Ishikawa (cell line): ENCODE measurements at regions not wholly inside any gene's neighbourhood (a gene's known extent, or its start where the extent isn't known, plus 50 kb on each side); places are given as distances from the start of the nearest gene placed in this dataset.

Source experiments
- CEBPB ChIP-seq: IDR thresholded peaks from 2 replicates; pipeline ENCODE4 v1.6.1; 2012
- CREB1 ChIP-seq: IDR thresholded peaks from 2 replicates; pipeline ENCODE4 v1.6.1; 2012; ENCODE audit warnings: low read depth
- EGR1 ChIP-seq: IDR thresholded peaks from 2 replicates; pipeline ENCODE4 v1.6.1; 2012
- EP300 ChIP-seq: IDR thresholded peaks from 2 replicates; pipeline ENCODE4 v1.6.1; 2012; ENCODE audit warnings: borderline replicate concordance
- FOXM1 ChIP-seq: IDR thresholded peaks from 2 replicates; pipeline ENCODE4 v1.6.1; 2012; ENCODE audit warnings: low read depth, borderline replicate concordance
- NFIC ChIP-seq: IDR thresholded peaks from 2 replicates; pipeline ENCODE4 v1.6.1; 2012
- RAD21 ChIP-seq: IDR thresholded peaks from 2 replicates; pipeline ENCODE4 v1.6.1; 2012; ENCODE audit warnings: low read depth
- TAF1 ChIP-seq: IDR thresholded peaks from 2 replicates; pipeline ENCODE4 v1.6.1; 2012; ENCODE audit warnings: low read depth, mild to moderate bottlenecking
- TCF12 ChIP-seq: IDR thresholded peaks from 2 replicates; pipeline ENCODE4 v1.6.1; 2012; ENCODE audit warnings: low read depth
- TEAD4 ChIP-seq: IDR thresholded peaks from 2 replicates; pipeline ENCODE4 v1.6.1; 2012
- YY1 ChIP-seq: IDR thresholded peaks from 2 replicates; pipeline ENCODE4 v1.6.1; 2012; ENCODE audit warnings: low read depth
- ZBTB7A ChIP-seq: IDR thresholded peaks from 2 replicates; pipeline ENCODE4 v1.6.1; 2012; ENCODE audit warnings: low read depth
- TF ChIP-seq, protein P1 (sequence below): IDR thresholded peaks from 2 replicates; pipeline ENCODE4 v1.6.1; 2012; ENCODE audit warnings: low read depth, mild to moderate bottlenecking
- TF ChIP-seq, protein P2 (sequence below): IDR thresholded peaks from 2 replicates; pipeline ENCODE4 v1.6.1; 2012
- TF ChIP-seq, protein P3 (sequence below): IDR thresholded peaks from 2 replicates; pipeline ENCODE4 v1.6.1; 2012

DNA sequence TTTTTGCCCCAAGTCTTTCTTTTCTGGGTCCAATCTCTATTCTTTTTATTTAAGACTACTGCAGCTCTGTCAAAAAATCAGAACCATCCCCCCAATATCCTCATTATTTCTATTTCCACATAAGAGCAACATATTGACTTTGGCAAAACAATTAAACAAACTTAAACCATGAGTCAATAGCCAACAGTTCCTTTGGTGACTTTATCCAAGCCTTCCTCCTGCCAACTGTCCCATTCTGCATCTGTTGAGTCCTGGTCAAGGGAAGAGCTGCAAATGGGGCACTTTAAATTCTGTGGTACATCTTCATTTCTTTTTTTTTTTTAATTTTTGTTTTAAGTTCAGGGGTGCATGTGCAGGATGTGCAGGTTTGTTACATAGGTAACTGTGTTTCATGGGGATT is 1875.0 kb upstream of the PCDH7 start:
- TF ChIP-seq TEAD4 = no peak
- TF ChIP-seq CREB1 = no peak
- no peak for TF ChIP-seq NFIC
- TF ChIP-seq, protein P1, sequence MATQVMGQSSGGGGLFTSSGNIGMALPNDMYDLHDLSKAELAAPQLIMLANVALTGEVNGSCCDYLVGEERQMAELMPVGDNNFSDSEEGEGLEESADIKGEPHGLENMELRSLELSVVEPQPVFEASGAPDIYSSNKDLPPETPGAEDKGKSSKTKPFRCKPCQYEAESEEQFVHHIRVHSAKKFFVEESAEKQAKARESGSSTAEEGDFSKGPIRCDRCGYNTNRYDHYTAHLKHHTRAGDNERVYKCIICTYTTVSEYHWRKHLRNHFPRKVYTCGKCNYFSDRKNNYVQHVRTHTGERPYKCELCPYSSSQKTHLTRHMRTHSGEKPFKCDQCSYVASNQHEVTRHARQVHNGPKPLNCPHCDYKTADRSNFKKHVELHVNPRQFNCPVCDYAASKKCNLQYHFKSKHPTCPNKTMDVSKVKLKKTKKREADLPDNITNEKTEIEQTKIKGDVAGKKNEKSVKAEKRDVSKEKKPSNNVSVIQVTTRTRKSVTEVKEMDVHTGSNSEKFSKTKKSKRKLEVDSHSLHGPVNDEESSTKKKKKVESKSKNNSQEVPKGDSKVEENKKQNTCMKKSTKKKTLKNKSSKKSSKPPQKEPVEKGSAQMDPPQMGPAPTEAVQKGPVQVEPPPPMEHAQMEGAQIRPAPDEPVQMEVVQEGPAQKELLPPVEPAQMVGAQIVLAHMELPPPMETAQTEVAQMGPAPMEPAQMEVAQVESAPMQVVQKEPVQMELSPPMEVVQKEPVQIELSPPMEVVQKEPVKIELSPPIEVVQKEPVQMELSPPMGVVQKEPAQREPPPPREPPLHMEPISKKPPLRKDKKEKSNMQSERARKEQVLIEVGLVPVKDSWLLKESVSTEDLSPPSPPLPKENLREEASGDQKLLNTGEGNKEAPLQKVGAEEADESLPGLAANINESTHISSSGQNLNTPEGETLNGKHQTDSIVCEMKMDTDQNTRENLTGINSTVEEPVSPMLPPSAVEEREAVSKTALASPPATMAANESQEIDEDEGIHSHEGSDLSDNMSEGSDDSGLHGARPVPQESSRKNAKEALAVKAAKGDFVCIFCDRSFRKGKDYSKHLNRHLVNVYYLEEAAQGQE = no peak

DNA sequence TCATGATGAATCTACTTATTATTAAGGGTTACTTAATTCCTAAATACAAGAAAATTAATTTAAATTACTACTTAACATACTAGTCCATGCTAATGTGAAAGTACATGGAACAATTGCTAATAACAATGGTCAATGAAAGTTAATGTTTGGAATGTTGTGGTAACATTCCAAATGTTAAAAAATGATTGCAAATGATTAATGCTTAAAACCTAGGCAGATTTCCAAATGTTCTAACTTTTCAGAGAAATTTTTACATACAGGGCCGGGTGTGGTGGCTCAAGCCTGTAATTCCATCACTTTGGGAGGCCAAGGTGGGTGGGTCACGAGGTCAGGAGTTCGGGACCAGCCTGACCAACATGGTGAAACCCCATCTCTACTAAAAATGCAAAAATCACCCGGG is 1851.3 kb upstream of the PCDH7 start:
- TF ChIP-seq, protein P2, sequence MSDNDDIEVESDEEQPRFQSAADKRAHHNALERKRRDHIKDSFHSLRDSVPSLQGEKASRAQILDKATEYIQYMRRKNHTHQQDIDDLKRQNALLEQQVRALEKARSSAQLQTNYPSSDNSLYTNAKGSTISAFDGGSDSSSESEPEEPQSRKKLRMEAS = no peak
- no peak for TF ChIP-seq ZBTB7A
- TF ChIP-seq, protein P1 = no peak
- TF ChIP-seq TCF12 = no peak
- TF ChIP-seq NFIC = no peak
- TF ChIP-seq CEBPB = no peak
- no peak for TF ChIP-seq TEAD4
- TF ChIP-seq YY1 = no peak
- no peak for TF ChIP-seq EP300
- no peak for TF ChIP-seq TAF1
- TF ChIP-seq, protein P3, sequence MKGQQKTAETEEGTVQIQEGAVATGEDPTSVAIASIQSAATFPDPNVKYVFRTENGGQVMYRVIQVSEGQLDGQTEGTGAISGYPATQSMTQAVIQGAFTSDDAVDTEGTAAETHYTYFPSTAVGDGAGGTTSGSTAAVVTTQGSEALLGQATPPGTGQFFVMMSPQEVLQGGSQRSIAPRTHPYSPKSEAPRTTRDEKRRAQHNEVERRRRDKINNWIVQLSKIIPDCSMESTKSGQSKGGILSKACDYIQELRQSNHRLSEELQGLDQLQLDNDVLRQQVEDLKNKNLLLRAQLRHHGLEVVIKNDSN = no peak
- TF ChIP-seq EGR1 = no peak
- TF ChIP-seq CREB1 = no peak
- no peak for TF ChIP-seq RAD21

DNA sequence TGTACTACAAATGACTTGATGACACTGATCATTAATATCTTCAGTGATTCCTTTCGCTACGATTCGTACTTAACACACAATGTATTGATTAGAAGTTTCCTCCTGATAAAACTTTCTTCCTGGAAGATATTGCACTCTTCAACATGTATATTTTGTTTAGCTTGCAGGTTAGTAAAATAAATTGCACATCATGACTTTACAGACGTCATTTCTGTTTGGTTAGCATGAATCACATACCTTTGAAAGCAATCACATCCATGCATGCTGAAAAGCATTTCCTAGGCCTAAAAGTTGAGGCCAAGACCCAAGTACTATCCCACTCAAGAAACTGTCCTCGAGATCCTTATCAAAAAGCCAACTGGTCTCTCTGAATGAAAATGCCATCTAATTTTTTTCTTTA is 1841.0 kb upstream of the PCDH7 start:
- TF ChIP-seq, protein P2 = no peak
- TF ChIP-seq TAF1 (no peak), TCF12 (no peak), CEBPB (no peak), TEAD4 (no peak), EGR1 (no peak), EP300 (no peak), NFIC (no peak), RAD21 (no peak), CREB1 (no peak), FOXM1 (no peak), YY1 (no peak), ZBTB7A (no peak)
- TF ChIP-seq, protein P1 = no peak
- TF ChIP-seq, protein P3 = no peak

DNA sequence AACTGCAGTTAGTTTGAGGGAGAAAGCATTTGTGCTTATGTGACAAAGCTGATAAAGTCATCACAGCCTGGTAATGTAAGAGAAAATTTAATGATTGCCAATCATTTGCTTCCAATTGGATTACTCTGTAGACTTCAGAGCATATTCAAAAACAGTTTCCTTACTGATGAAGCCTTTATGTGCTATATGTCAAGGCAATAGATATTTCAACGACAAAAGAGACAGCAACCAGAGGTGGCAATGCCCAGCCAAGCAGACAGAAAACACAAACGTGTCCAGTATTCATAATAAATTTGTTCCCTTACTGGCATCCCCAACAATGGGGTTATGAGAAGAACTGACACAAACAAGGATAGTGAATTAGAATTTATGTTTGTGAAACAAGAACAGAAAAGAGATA is 1840.3 kb upstream of the PCDH7 start:
- TF ChIP-seq TCF12 = no peak

DNA sequence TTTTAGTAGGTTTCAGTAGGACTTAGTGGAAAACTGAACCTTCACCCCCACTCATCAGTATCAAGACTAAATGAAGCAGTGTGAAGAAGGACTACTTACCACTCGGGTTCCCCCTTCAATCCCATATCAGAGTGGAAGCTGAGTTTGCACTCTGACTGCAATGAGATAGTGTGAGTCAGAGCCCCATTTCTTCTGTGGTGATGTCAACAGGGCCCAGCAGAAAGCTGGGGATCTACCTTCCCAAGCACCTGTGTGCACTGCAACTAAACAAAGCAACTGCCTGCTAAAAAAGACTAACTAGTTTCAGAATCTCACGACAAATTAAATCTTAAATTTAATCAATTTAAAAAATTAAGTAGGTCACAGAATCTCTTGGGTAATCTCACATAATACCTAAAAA is 1837.0 kb upstream of the PCDH7 start:
- no peak for TF ChIP-seq EGR1
- TF ChIP-seq CEBPB = no peak
- TF ChIP-seq TAF1 = no peak
- TF ChIP-seq, protein P2 = no peak
- TF ChIP-seq TCF12 = no peak
- TF ChIP-seq, protein P3 = no peak
- no peak for TF ChIP-seq EP300
- TF ChIP-seq TEAD4 = no peak
- TF ChIP-seq RAD21 = no peak
- TF ChIP-seq FOXM1 = no peak
- TF ChIP-seq YY1 = no peak
